Bronchial epithelial cell (primary cell): ENCODE measurements at regions not wholly inside any gene's neighbourhood (a gene's known extent, or its start where the extent isn't known, plus 50 kb on each side); places are given as distances from the start of the nearest gene placed in this dataset.

Source experiments
- DNase-seq: peaks from one replicate; pipeline ENCODE4 v3.0.0-alpha.2; 2010; ENCODE audit warnings: low read depth
- FAIRE-seq: peaks from 2 replicates; lab custom pipeline; 2011; peaks lifted over from hg19 to GRCh38; lab: Jason Lieb, UNC
- H3K27me3 ChIP-seq: 2 replicates; pipeline ENCODE4 v1.5.1; 2011; ENCODE audit warnings: low read length; ENCODE audit not compliant: control insufficient read depth, insufficient read depth
- H3K36me3 ChIP-seq: 2 replicates; pipeline ENCODE4 v1.5.1; 2011; ENCODE audit warnings: low read length; ENCODE audit not compliant: control insufficient read depth, insufficient read depth
- H3K4me3 ChIP-seq: 2 replicates; pipeline ENCODE4 v1.5.1; 2011; ENCODE audit warnings: mild to moderate bottlenecking, low read depth, low read length, control low read depth
- TF ChIP-seq, protein P1 (sequence below): IDR thresholded peaks from 2 replicates; pipeline ENCODE4 v1.5.1; 2011; ENCODE audit warnings: mild to moderate bottlenecking, moderate library complexity, low read length, control low read depth, inconsistent platforms; ENCODE audit not compliant: insufficient read depth, severe bottlenecking

DNA sequence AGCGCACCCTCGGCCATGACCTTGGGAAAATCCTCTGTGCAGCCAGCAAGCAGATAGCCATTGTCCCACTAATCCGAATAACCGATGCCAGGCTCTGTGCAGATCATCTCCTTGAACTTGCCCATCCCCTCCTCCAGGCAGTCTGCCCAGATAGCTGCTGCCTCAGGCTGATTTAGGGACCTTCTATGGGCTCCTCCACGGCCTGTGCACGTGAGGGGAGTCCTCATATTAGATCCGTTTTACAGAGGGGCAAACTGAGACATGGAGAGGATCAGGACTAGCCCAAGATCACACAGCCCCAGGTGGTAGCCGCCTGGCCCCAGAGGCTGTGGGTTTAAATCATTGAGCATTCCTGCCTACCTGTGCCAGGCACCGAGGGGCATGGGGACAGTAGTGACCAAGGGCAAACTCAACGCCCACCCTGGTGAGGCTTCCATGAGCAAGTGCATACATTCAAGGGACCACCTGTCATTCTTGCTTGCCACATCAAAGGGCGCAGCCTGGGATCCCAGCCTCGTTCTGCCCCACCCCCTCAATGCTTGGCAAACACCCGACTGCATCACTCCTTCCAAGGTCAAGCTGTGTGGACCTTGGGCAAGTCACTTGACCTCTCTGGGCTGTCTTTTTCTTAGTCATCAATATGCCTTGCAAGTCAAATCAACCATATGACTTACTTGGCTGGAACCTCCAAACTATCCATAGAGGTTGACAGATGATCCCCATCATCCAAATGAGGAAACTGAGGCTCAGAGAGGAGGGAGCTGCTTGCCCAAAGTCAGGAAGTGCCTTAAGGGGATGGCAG, 131.6 kb downstream of the MN1 start:
- Histone ChIP-seq H3K27me3 (no peaks in the 10 kb centered on the region), H3K36me3 (no peaks in the 10 kb centered on the region), H3K4me3 (no peak overlapping the region)
- no peak for FAIRE-seq
- no peak for DNase-seq
- TF ChIP-seq, protein P1, sequence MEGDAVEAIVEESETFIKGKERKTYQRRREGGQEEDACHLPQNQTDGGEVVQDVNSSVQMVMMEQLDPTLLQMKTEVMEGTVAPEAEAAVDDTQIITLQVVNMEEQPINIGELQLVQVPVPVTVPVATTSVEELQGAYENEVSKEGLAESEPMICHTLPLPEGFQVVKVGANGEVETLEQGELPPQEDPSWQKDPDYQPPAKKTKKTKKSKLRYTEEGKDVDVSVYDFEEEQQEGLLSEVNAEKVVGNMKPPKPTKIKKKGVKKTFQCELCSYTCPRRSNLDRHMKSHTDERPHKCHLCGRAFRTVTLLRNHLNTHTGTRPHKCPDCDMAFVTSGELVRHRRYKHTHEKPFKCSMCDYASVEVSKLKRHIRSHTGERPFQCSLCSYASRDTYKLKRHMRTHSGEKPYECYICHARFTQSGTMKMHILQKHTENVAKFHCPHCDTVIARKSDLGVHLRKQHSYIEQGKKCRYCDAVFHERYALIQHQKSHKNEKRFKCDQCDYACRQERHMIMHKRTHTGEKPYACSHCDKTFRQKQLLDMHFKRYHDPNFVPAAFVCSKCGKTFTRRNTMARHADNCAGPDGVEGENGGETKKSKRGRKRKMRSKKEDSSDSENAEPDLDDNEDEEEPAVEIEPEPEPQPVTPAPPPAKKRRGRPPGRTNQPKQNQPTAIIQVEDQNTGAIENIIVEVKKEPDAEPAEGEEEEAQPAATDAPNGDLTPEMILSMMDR, result no peak

DNA sequence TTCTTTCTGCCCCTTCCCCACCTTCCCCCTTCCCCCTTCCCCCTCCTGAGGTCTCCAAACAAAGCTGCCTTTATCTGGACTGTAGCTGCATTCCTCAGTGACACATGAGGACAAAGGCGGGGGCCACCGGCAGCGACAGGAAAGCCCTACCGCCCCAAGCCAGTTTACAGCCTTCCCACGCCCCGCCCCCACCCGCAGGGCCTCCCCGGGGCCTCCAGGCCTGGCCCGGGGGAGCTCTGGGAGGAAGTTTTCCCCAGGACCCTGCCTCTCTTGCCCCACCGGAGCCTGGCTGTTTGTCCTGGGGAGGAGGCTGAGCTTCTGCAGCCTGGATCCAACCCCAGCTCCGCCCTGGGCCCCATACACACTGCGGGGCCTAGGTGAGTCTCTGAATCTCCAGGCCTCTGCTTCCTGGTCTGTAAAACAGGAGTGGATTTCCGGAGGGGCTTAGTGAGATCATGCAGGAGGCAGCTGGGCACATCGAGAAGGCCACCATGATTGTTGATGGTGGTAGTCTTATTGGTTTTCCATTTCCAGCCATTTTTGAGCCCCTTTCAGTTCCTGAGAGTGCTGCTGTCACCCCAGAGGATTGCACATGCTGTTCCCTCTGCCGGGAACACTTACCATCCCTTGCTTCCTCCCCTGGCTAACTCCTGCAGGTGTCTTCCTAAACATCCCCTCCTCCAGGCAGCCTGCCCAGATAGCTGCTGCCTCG, 130.7 kb downstream of the MN1 start:
- TF ChIP-seq, protein P1, result no peak
- H3K27me3 ChIP-seq, result no peaks in the 10 kb centered on the region
- no peak for DNase-seq
- no peak for FAIRE-seq
- no peak overlapping the region for H3K4me3 ChIP-seq
- H3K36me3 ChIP-seq, result no peaks in the 10 kb centered on the region

DNA sequence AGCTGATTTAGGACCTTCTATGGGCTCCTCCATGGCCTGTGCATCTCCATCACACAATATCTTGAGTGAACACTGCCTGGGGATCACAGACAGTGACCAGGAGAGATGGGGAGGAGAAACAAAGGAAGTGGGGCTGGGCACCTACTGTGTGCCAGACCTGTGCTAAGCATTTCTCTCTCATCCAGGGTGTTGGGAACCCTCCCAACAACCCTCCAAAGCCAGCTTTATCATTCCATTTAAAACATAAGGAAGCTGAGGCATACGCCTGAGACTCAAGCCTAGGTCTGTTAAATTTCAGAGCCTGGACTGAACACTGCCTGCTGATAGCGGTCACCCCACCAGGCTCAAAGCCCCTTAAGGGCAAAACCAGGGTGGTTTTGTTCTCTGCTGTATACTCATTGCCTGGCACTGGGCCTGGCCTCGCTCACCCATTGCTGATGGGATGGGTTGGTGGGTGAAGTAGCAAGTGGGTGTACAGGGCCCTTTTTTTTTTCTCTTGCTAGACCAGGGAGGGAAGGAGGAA, 130.1 kb downstream of the MN1 start:
- TF ChIP-seq, protein P1, result no peak
- no peak for FAIRE-seq
- Histone ChIP-seq H3K36me3 (no peaks in the 10 kb centered on the region), H3K27me3 (no peaks in the 10 kb centered on the region), H3K4me3 (no peak overlapping the region)
- DNase-seq, result no peak

DNA sequence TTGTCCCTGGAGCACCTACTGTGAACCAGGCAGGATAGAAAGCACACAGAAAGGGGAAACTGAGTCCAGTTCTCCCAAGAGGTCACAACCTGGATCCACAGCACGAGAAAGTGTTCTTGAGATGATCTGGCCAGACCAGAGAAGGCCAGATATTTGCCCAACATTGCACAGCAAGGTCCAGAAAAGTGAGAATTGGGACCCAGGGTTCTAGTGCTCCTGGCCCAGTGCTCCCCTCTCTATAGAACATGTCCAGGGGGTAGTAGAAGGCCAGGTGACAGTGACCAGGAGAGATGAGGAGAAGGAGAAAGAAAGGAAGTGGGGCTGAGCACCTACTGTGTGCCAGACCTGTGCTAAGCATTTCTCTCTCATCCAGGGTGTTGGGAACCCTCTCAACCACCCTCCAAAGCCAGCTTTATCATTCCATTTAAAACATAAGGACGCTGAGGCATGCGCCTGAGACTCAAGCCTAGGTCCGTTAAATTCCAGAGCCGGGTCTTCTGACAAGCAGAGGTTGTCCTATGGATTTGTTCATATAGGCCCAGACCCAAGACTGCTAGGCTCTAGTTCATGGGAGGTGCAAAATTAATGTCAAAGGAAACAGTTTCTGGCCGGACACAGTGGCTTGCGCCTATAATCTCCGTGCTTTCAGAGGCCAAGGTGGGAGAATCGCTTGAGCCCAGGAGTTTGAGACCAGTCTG, 128.7 kb downstream of the MN1 start:
- no peak for DNase-seq
- TF ChIP-seq, protein P1, result no peak
- no peak overlapping the region for H3K4me3 ChIP-seq
- H3K36me3 ChIP-seq, result no peaks in the 10 kb centered on the region
- FAIRE-seq, result no peak
- H3K27me3 ChIP-seq, result no peaks in the 10 kb centered on the region

DNA sequence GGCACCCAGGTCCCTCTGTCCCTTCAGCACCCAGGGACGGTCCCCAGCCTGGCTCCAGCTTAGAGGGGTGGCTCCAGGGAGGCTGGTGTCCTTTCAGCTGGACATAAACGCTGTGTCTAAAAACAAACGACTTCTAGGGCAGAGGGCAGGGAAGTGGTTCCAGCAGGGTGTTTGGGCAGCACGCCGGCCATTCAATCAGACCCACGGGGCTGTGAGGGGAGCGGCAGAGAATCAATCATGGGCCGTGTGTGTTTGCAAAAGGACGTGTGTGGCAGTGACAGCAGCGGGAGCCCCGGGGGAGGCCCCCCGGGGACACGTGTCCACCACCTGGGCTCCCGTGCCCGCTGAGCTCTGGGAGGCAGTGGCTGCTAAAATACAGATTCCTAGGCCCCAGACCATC, 127.7 kb downstream of the MN1 start:
- FAIRE-seq (no peak), DNase-seq (no peak)
- H3K4me3 ChIP-seq, result no peak overlapping the region
- TF ChIP-seq, protein P1, result no peak
- H3K36me3 ChIP-seq, result no peaks in the 10 kb centered on the region
- no peaks in the 10 kb centered on the region for H3K27me3 ChIP-seq
